ENCODE measurements at regions not wholly inside any gene's neighbourhood (a gene's known extent, or its start where the extent isn't known, plus 50 kb on each side); places are given as distances from the start of the nearest gene placed in this dataset.
A peak's percentile ranks its signal among the peaks of the same experiment; 100 is the strongest.

DNA sequence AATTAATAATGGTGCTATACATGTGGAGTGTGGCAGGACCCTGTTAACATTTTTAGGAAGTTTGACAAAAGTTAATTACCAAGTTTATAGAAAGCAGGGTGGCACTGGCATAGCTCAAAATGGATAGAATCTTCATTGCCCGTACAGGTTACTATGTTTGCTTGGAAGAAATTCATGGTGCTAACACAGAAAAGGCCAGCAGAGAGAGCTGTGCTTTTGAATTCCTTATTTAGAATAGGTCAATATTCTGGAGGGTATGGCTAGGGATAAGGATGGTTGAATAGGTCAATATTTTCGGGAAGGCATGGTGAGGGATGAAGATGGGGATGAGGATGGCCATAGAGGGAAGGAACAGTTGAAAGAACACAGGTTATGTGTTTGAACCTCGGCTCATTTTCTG is 345.1 kb downstream of the LMO4 start:
- TF ChIP-seq, protein P1, sequence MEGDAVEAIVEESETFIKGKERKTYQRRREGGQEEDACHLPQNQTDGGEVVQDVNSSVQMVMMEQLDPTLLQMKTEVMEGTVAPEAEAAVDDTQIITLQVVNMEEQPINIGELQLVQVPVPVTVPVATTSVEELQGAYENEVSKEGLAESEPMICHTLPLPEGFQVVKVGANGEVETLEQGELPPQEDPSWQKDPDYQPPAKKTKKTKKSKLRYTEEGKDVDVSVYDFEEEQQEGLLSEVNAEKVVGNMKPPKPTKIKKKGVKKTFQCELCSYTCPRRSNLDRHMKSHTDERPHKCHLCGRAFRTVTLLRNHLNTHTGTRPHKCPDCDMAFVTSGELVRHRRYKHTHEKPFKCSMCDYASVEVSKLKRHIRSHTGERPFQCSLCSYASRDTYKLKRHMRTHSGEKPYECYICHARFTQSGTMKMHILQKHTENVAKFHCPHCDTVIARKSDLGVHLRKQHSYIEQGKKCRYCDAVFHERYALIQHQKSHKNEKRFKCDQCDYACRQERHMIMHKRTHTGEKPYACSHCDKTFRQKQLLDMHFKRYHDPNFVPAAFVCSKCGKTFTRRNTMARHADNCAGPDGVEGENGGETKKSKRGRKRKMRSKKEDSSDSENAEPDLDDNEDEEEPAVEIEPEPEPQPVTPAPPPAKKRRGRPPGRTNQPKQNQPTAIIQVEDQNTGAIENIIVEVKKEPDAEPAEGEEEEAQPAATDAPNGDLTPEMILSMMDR (IDR thresholded peaks at IDR 0.05), result peak; percentile 38; the same call in 1 of the 2 replicates
- Mint-ChIP-seq H3K36me3 (ENCODE audit: low read depth) (no peaks in the 10 kb centered on the region), H3K4me3 (no peak overlapping the region), H3K4me1 (ENCODE audit: low read depth) (no peaks in the 10 kb centered on the region), H3K27me3 (ENCODE audit: insufficient read depth) (0 out of 2 replicates have a peak, but pooled peaks cover 2% of the 10 kb centered on the region), H3K27ac (no peak overlapping the region), H3K9me3 (no peaks in the 10 kb centered on the region)
- DNase-seq, result no peak

DNA sequence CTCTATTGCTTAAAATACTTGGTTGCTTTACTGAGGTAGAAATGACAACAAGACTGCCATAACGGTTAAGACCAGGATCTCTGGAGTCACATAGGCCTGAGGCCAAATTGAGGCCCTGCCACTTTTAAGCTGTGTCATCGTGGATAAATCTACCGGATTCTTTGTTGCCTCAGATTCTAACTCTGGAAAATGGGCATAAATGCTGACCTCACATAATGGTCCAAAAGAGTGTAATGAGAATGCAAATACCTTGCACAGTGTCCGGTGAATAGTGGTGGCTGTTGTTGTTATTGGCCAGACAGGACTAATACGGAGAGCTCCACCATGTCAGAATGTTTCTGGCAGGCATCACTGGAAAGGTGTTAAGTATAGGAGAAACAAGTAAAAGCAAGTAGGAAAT is 346.1 kb downstream of the LMO4 start:
- H3K9me3 Mint-ChIP-seq, result no peaks in the 10 kb centered on the region
- TF ChIP-seq, protein P1 (IDR thresholded peaks at IDR 0.05), result no peak
- no peak overlapping the region for H3K4me3 Mint-ChIP-seq
- 0 out of 2 replicates have a peak, but pooled peaks cover 2% of the 10 kb centered on the region for H3K27me3 Mint-ChIP-seq (ENCODE audit: insufficient read depth)
- H3K27ac Mint-ChIP-seq, result no peak overlapping the region
- no peaks in the 10 kb centered on the region for H3K4me1 Mint-ChIP-seq (ENCODE audit: low read depth)
- H3K36me3 Mint-ChIP-seq (ENCODE audit: low read depth), result no peaks in the 10 kb centered on the region
- DNase-seq, result no peak

DNA sequence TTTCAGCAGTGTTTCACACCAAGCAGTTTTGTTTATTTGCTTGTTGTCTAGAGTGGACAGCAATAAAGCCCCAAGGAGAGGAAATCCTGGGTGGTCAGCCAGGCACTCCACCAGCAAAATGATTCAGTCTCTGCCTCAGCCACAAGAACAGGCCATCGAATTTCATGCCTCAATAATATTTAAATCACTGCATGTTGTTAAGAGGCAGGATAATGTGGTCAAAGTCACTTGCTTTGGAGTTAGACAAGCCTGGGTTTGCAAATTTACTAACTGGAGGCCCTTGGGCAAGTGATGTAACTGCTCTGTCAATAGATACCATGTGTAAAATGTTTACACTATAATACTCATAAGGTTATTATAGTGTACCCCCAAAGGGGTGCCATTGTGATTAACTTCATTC is 349.6 kb downstream of the LMO4 start:
- H3K4me1 Mint-ChIP-seq (ENCODE audit: low read depth), result no peaks in the 10 kb centered on the region
- DNase-seq, result no peak
- TF ChIP-seq, protein P1 (IDR thresholded peaks at IDR 0.05), result no peak
- 0 out of 2 replicates have a peak, but pooled peaks cover 2% of the 10 kb centered on the region for H3K27me3 Mint-ChIP-seq (ENCODE audit: insufficient read depth)
- no peaks in the 10 kb centered on the region for H3K9me3 Mint-ChIP-seq
- H3K36me3 Mint-ChIP-seq (ENCODE audit: low read depth), result no peaks in the 10 kb centered on the region
- H3K4me3 Mint-ChIP-seq, result no peak overlapping the region
- no peak overlapping the region for H3K27ac Mint-ChIP-seq

DNA sequence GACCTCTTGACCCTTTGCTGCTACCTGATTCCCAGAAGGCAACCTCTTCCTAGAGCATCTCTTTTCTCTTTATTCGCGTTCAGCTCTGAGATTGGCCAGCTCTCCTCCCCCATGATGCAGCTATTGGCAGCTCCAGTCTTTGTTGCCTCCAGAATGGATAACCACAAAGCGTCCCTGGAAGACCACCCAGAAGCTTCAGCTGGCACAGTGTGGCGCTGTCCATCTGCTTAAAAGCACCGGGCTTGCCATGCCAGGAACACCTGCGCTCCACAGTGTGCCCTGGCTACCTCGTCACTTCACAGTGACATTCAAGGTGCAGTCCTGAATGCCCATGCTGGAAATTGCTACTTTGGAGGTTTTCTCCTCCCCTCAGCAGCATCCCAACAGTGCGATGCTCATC is 353.9 kb downstream of the LMO4 start:
- H3K9me3 Mint-ChIP-seq, result no peaks in the 10 kb centered on the region
- TF ChIP-seq, protein P1 (IDR thresholded peaks at IDR 0.05), result no peak
- DNase-seq, result no peak
- H3K4me3 Mint-ChIP-seq, result no peak overlapping the region
- H3K27me3 Mint-ChIP-seq (ENCODE audit: insufficient read depth), result peaks cover 2% of the 10 kb centered on the region; the same call in 1 of the 2 replicates
- H3K27ac Mint-ChIP-seq, result no peak overlapping the region
- H3K36me3 Mint-ChIP-seq (ENCODE audit: low read depth), result no peaks in the 10 kb centered on the region
- peaks cover 13% of the 10 kb centered on the region; the same call in 1 of the 2 replicates for H3K4me1 Mint-ChIP-seq (ENCODE audit: low read depth)

DNA sequence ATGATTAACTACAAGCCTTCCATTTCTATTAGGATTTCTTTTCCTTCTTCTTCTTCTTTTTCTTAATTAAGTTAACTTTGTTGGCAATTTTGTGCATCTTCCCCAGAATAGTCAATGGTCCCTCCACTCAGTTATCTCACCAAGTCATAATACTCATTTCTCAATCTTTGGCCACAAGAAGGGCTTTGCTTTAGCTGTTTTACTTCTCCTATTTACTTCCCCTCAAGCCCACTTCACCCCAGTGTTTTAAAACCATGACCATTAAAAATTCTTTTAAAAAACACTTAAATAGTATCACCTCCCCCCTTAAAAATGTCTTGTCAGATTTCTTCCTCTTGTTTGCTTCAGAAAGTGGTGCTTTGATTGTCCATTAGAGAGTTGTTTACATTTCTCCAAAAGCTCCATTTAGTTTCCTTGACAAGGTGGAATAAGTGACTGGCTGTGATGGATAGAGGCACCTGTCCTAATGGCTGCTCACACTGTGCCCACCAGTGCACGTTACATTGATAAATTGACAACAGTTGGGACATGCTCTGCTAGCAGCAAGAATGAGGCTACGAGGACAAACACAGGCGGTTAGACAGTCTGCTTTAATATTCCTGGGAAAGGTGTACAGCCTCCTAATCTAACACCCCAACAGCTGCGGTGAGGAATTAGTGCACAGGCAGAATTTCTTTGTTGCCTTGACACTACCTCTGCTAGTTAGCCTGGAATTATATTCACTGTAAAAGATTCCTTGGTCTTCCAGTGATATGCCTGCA is 354.7 kb downstream of the LMO4 start:
- TF ChIP-seq, protein P1 (IDR thresholded peaks at IDR 0.05), result no peak
- no peak overlapping the region for H3K27ac Mint-ChIP-seq
- H3K4me3 Mint-ChIP-seq, result peak overlapping the region; percentile 85; the same call in 1 of the 2 replicates
- no peak for DNase-seq
- no peaks in the 10 kb centered on the region for H3K9me3 Mint-ChIP-seq
- H3K4me1 Mint-ChIP-seq (ENCODE audit: low read depth), result peaks cover 13% of the 10 kb centered on the region; the same call in 1 of the 2 replicates
- no peaks in the 10 kb centered on the region for H3K36me3 Mint-ChIP-seq (ENCODE audit: low read depth)
- H3K27me3 Mint-ChIP-seq (ENCODE audit: insufficient read depth), result peaks cover 2% of the 10 kb centered on the region; the same call in 1 of the 2 replicates
